ENCODE measurements at regions not wholly inside any gene's neighbourhood (a gene's known extent, or its start where the extent isn't known, plus 50 kb on each side); places are given as distances from the start of the nearest gene placed in this dataset.

GRCh38 chr5:169413416-169413815, 112.5 kb upstream of the SLIT3 start:
- no peaks in the 10 kb centered on the region for H4K20me1 ChIP-seq (replicated peaks in 1 of 2; ENCODE audit: control insufficient read depth in 1 of 2, insufficient read depth in 2 of 2, low read length in 2 of 2)
- no peak overlapping the region for H4K8ac ChIP-seq (ENCODE audit: extremely low read depth, insufficient read depth, low read length)
- no peak overlapping the region for H3K4me2 ChIP-seq (ENCODE audit: insufficient read depth in 1 of 2, low read depth in 2 of 2, low read length in 2 of 2)
- H3K4me3 ChIP-seq (ENCODE audit: extremely low read depth in 1 of 4, insufficient read depth in 2 of 4, low read depth in 3 of 4, low read length in 4 of 4), result no peak overlapping the region
- no peaks in the 10 kb centered on the region for H3K36me3 ChIP-seq (ENCODE audit: control insufficient read depth in 2 of 4, insufficient read depth in 4 of 4, low read length in 3 of 4)
- no peak for TF ChIP-seq RNF2 (IDR thresholded peaks at IDR 0.05; ENCODE audit: borderline replicate concordance, low read depth, low read length, missing control alignments, poor library complexity, severe bottlenecking)
- no peak for TF ChIP-seq SRF (IDR thresholded peaks at IDR 0.05; ENCODE audit: low read depth, low read length)
- TF ChIP-seq KDM4A (IDR thresholded peaks at IDR 0.05; ENCODE audit: low read depth, low read length, severe bottlenecking), result no peak
- TF ChIP-seq GABPA (IDR thresholded peaks at IDR 0.05; ENCODE audit: borderline replicate concordance, insufficient read depth, low read length), result no peak
- no peak for TF ChIP-seq KDM5A (IDR thresholded peaks at IDR 0.05; ENCODE audit: low read length)
- TF ChIP-seq SAP30 (IDR thresholded peaks at IDR 0.05; ENCODE audit: insufficient read depth, insufficient replicate concordance, low read length), result no peak
- no peak overlapping the region for H4K91ac ChIP-seq (replicated peaks; ENCODE audit: insufficient read length, low read length)
- H2BK12ac ChIP-seq (ENCODE audit: low read depth, low read length), result no peak overlapping the region
- POLR2A ChIA-PET (ENCODE audit: partially characterized antibody), result no interaction called here
- no peak overlapping the region for H2AK5ac ChIP-seq (ENCODE audit: low read depth, low read length)
- no peak overlapping the region for H2AFZ ChIP-seq (ENCODE audit: low read length)
- no peak overlapping the region for H3K27ac ChIP-seq (ENCODE audit: low read depth, low read length)
- H4K5ac ChIP-seq (ENCODE audit: insufficient read length, low read depth, low read length), result no peak overlapping the region
- no peaks in the 10 kb centered on the region for H3K23me2 ChIP-seq (ENCODE audit: low read depth, low read length)
- DNase-seq (ENCODE audit: low read depth in 1 of 2, low spot score in 2 of 2) (no peak), FAIRE-seq (no peak)
- no peaks in the 10 kb centered on the region for H3K4me1 ChIP-seq (replicated peaks in 1 of 4; ENCODE audit: control insufficient read depth in 3 of 4, insufficient read depth in 4 of 4, low read length in 3 of 4)
- H3K79me1 ChIP-seq (ENCODE audit: low read depth, low read length), result no peaks in the 10 kb centered on the region
- no peak overlapping the region for H3K9ac ChIP-seq (replicated peaks in 1 of 4; ENCODE audit: extremely low read depth in 1 of 4, low read depth in 3 of 4, low read length in 3 of 4)
- no peaks in the 10 kb centered on the region for H3K9me3 ChIP-seq (ENCODE audit: insufficient read depth in 2 of 2, low read depth in 1 of 2, low read length in 1 of 2)
- CTCF ChIA-PET (ENCODE audit: partially characterized antibody), result interaction anchor here (0.8 to 1.4 kb wide), 2 partner anchors 14 to 16 kb away, joined by 3 to 4 read pairs; no protein-coding TSS in a partner anchor
- no peak overlapping the region for H3K23ac ChIP-seq (ENCODE audit: insufficient read length)
- no peaks in the 10 kb centered on the region for H3K79me2 ChIP-seq (ENCODE audit: control insufficient read depth in 1 of 2, insufficient read depth in 2 of 2, low read length in 2 of 2)
- no peak overlapping the region for H2BK120ac ChIP-seq (replicated peaks; ENCODE audit: low read depth, low read length)
- no peak overlapping the region for H2BK20ac ChIP-seq (ENCODE audit: low read length)
- no peak overlapping the region for H3K4ac ChIP-seq (replicated peaks; ENCODE audit: insufficient read length, low read depth, low read length)
- H2BK15ac ChIP-seq (ENCODE audit: low read length), result no peak overlapping the region
- 78% methylated on average over 2 of the region's 2 CpGs; no CpG with 5 or more reads in 1 of the 2 experiments for WGBS, 2 experiments (ENCODE audit: extremely low coverage in 1 of 2, insufficient coverage in 1 of 2, insufficient read length in 1 of 2, insufficient replicate concordance in 2 of 2, low coverage in 1 of 2, low lambda C conversion rate in 2 of 2, missing lambda C conversion rate in 1 of 2)
- H3K14ac ChIP-seq (ENCODE audit: insufficient read length), result no peak overlapping the region
- H3K27me3 ChIP-seq (replicated peaks in 1 of 4; ENCODE audit: control insufficient read depth in 3 of 4, extremely low read depth in 1 of 4, insufficient read depth in 3 of 4, low read length in 3 of 4), result no peaks in the 10 kb centered on the region; a peak in 1 of 7 replicates
- H3K56ac ChIP-seq (replicated peaks; ENCODE audit: insufficient read length, low read depth, low read length), result no peak overlapping the region
- no peak overlapping the region for H3K18ac ChIP-seq (ENCODE audit: extremely low read depth, low read length)
- H2BK5ac ChIP-seq (ENCODE audit: low read depth, low read length), result no peak overlapping the region

Measured in H1 (cell line).